ENCODE measurements at regions not wholly inside any gene's neighbourhood (a gene's known extent, or its start where the extent isn't known, plus 50 kb on each side); places are given as distances from the start of the nearest gene placed in this dataset.
A peak's percentile ranks its signal among the peaks of the same experiment; 100 is the strongest.

GRCh38 chr10:62453274-62453673 lies 79.1 kb downstream of the ZNF365 start:
- DNase-seq = no peak

- no peak for DNase-seq
Observed at GRCh38 chr10:62454687-62455397, 80.7 kb downstream of the ZNF365 start.

GRCh38 chr10:62456611-62457101 lies 82.5 kb downstream of the ZNF365 start:
- no peak for DNase-seq

DNA sequence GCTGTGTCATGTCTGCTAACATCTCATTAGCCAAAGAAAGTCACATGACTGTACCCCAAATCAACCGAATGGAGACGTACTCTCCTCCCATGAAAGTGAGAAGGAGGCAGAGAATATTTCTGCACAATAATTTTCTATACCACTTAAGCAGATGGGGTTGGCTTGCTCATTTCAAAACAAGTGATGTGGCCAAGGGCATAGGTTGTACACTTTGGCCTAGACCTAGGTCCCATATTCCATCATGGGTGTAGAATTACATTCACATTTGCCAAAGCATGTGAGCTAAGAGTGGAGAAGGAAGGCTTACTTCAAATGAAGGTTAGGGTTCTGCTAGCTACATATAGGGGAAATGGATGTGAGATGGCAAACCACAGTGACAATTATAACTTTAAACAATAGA lies 83.0 kb downstream of the ZNF365 start:
- no peak for DNase-seq

- no peak for DNase-seq
Observed at GRCh38 chr10:62457598-62457997, 83.4 kb downstream of the ZNF365 start.

DNA sequence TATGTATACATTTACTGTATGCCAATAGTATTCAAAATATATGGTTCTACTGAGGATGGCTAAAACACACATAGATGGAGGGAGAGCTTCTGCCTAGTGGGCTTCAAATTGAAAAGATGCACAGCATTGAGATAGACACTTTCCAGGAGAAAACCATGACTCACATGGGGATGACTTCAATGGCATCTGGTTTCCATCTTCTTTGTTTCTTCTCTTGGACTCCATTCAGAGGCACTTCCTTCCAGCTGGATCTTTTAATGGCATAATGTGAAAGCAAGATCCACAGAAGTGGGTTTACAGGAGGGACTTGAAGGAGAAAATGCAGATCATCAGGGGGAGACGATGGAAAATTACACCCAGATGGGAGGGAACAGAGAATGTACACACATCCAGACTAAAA lies 84.9 kb downstream of the ZNF365 start:
- DNase-seq = no peak

GRCh38 chr10:62459500-62459899 lies 85.3 kb downstream of the ZNF365 start:
- no peak for DNase-seq

DNA sequence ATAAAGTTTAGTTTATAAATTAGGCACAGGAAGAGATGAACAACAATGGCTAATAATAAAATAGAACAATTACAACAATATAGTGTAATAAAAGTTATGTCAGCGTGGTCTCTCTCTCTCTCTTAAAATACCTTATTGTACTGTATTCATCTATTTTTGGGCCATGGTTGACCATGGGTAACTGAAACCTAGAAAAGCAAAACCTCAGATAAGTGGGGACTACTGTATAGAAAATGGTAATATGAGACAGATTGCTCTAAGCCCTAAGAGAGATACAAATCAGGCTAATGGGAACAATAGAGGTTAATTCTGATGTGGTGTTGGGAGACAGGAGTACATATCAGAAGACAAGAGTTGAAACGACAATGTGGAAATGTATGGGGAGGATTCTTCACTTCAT lies 86.2 kb downstream of the ZNF365 start:
- DNase-seq = no peak

- no peak for DNase-seq
Observed at GRCh38 chr10:62461120-62461519, 87.0 kb downstream of the ZNF365 start.

- DNase-seq = no peak
Observed at GRCh38 chr10:62462461-62462860, 88.3 kb downstream of the ZNF365 start.

DNA sequence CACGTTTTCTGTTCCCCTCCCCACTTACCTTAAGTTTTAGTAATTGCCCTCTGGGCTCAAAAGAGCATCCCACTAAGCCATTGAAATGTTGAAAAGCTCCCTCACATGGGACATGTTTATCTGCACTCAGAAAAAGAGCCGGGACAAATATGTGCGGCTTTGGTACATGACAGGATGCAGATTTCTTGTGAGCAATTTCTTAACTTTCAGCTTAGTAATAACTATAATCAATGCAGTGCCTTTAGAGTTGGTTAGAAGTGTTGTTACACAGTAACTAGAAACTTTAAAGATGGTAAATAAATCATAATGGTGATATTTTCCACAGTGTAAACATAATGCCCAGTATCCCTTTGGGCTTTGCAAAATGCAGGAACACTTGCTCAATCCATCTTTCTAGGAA lies 89.2 kb downstream of the ZNF365 start:
- no peak for DNase-seq

GRCh38 chr10:62464308-62464707 lies 90.1 kb downstream of the ZNF365 start:
- no peak for DNase-seq

DNA sequence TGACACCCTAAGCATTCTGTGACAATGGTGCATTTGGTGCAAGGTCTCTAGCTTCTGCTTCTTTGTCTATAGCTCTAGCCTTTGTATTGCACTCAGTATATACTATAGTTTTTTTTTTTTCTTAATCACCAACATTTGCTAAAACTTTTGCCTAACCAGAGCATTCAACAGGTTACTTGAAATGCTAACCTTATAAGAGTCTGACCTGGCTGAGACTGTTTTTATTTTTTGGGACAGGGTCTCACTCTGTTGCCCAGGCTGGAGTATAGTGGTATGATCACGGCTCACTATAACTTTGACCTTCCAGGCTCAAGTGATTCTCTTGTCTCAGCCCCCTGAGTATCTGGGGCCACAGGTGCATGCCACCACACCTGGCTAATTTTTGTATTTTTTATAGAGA lies 92.4 kb downstream of the ZNF365 start:
- no peak for DNase-seq

- no peak for DNase-seq
Observed at GRCh38 chr10:62467527-62467926, 93.4 kb downstream of the ZNF365 start.

DNA sequence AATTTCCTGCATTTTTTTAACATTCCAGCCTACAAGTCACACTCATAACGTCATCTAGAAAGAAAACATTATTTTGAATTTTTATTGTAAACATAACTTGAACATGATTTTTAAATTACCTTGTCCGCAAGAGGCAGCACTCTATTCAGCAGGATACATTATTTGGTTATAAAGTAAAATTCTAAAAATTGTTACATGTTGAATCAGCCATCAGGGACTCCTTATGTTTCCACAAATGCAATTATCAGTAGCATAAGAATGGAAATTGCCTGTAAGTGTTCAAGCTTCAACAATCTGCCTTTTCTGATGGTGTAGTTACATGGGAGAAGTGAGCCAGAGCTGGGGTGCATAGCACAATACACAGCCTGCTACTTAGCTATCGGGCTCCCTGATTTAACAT lies 97.5 kb downstream of the ZNF365 start:
- DNase-seq = no peak

DNA sequence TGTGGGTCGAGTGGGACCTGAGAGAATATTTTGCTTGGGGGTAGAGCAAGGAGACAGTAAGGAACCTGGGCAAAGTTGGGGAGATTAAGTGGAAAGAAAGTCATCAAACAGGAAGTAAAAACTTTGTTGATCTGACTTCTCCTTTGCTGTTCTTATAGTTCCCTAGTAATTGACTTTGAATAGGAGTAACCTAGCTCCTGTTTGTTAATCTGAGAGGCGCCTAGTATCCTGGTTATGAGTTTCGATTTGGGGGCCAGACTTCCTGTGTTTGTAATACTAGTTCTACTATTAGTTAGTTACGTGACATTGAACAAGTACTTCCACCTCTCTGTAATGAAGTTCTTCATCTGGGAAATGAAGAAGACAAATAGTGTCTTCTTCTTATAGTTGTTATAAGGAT lies 99.1 kb downstream of the ZNF365 start:
- DNase-seq = no peak

DNA sequence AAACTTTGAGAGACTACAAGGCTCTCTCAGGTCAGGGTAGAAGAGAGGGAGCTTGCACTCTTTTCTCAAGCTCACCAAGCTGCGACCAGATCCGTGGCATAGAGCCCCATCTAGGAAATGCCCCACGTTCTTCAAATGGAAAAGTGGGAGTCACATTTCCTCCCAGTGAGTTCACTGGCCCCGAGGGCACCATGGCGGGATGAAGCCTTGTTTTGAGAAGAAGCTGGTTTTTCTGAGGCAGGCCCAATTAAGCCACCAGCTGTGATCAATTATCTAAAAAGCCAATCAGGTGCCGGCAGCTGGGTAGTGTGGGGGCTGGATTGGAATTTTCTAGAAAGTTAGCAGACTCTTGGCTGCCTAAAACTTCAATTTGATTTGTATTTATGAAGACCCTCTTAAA lies 101.4 kb downstream of the ZNF365 start:
- no peak for DNase-seq

- DNase-seq = no peak
Observed at GRCh38 chr10:62479523-62479922, 105.4 kb downstream of the ZNF365 start.

DNA sequence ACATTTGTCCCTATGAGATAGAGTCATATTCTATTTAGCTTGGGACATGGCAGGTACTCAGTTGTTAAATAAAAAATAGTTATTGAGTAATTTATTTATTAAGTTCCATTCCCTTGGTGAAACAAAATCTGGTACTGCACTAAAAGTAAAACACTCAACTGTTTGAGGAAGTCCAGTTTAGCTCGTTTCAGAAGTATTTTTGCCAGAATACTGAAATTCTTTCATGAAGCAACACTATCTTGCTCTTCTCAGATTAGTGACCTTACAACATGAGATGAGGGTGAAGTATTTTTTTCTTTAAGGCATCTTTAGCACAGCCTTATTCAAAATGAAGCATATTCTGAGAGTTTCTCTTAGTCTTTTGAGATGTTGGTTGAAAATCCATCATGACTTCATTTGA lies 106.0 kb downstream of the ZNF365 start:
- no peak for DNase-seq

DNA sequence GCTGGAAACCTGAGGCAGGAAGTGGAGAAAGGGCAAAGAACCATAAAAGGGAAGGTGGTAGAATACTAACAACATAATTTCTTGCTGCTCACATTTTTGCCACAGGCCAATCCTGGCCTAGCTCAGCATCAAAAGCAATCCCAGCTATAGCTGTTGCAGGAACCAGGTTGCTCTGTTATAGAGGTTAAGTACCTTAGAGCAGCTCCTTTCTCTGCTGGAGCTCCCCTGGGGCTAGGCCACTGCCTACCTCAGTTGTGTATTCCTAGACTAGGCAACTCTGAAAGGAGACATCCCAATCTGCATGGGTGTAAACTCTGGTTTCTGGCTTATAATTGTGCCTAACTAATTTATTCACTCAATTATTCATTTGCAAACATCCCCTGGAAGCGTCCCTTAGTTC lies 108.4 kb downstream of the ZNF365 start:
- DNase-seq = no peak

DNA sequence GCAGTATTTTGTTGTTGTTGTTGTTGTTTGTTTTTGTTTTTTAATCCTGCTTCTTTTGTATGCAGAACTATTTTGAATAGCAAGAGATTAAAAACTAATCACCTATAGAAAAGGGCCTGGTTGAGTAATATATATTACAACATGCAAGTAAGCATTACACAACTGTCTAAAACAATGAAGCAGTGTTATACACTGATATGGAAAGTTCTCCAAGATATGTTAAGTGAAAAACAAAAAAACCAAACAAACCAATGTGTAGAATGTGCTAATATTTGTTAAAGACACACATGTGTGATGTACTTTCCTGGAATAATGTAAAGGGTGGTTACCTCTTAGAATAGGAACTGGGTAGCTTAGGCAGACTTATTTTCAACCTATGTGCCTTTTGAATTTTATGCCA lies 117.4 kb downstream of the ZNF365 start:
- no peak for DNase-seq

GRCh38 chr10:62492012-62492869 lies 118.1 kb downstream of the ZNF365 start:
- DNase-seq = peak; percentile 32

- no peak for DNase-seq
Observed at GRCh38 chr10:62492870-62493180, 118.7 kb downstream of the ZNF365 start.

GRCh38 chr10:62496925-62497324 lies 122.8 kb downstream of the ZNF365 start:
- no peak for DNase-seq

GRCh38 chr10:62498271-62498670 lies 124.1 kb downstream of the ZNF365 start:
- DNase-seq = no peak

All from COR-L47 (cell line).